CD14-positive monocyte (primary cell): ENCODE measurements at regions not wholly inside any gene's neighbourhood (a gene's known extent, or its start where the extent isn't known, plus 50 kb on each side); places are given as distances from the start of the nearest gene placed in this dataset.

Source experiments
- DNase-seq, 3 donors: peaks; one replicate each; pipeline ENCODE4 v3.0.0-alpha.2; 2011 to 2022
- H2AFZ ChIP-seq: 2 replicates; pipeline ENCODE4 v1.6.0; 2012; ENCODE audit warnings: mild to moderate bottlenecking, low read depth, low read length, inconsistent platforms; ENCODE audit not compliant: insufficient read depth, poor library complexity, severe bottlenecking
- H3K27ac ChIP-seq, 2 donors: 1 replicate in 1 of 2; 2 replicates in 1 of 2; pipeline ENCODE4 v1.5.1; 2012 to 2013; ENCODE audit warnings: low read length in 2 of 2, control low read depth in 1 of 2, inconsistent platforms in 1 of 2, low read depth in 1 of 2, mild to moderate bottlenecking in 1 of 2
- H3K27me3 ChIP-seq, 2 donors: one replicate each; pipeline versions ENCODE4 v1.6.0 to v1.6.1; 2011 to 2013; ENCODE audit warnings: low read length in 2 of 2; ENCODE audit not compliant: control insufficient read depth in 2 of 2, insufficient read depth in 2 of 2
- H3K36me3 ChIP-seq, 2 donors: replicated peaks in 1 of 2; 1 replicate in 1 of 2; 2 replicates in 1 of 2; pipeline versions ENCODE4 v1.5.1 to v1.6.1; 2012 to 2013; ENCODE audit warnings: low read length in 2 of 2, control low read depth in 1 of 2, inconsistent platforms in 1 of 2, mild to moderate bottlenecking in 1 of 2; ENCODE audit not compliant: insufficient read depth in 2 of 2, control insufficient read depth in 1 of 2
- H3K4me1 ChIP-seq, 2 donors: 1 replicate in 1 of 2; 2 replicates in 1 of 2; pipeline versions ENCODE4 v1.5.1 to v1.6.1; 2012 to 2013; ENCODE audit warnings: low read length in 2 of 2, control low read depth in 1 of 2, inconsistent platforms in 1 of 2, mild to moderate bottlenecking in 1 of 2, moderate library complexity in 1 of 2; ENCODE audit not compliant: insufficient read depth in 2 of 2, control insufficient read depth in 1 of 2
- H3K4me2 ChIP-seq: replicated peaks from 2 replicates; pipeline ENCODE3; 2012; ENCODE audit warnings: low read length, moderate library complexity, mild to moderate bottlenecking; ENCODE audit not compliant: poor library complexity, severe bottlenecking; ENCODE audit errors: extremely low read depth
- H3K4me3 ChIP-seq, 3 experiments: fragments of 200-600 bp in 1 of 3; sonication (generic) in 1 of 3; replicated peaks in 1 of 3; 1 replicate in 2 of 3; 2 replicates in 1 of 3; pipeline ENCODE4 v1.5.1; 2011 to 2013; ENCODE audit warnings: low read length in 3 of 3, mild to moderate bottlenecking in 3 of 3, control low read depth in 2 of 3, low read depth in 2 of 3, inconsistent platforms in 1 of 3, moderate library complexity in 1 of 3
- H3K79me2 ChIP-seq: 2 replicates; pipeline ENCODE4 v1.6.0; 2012; ENCODE audit warnings: mild to moderate bottlenecking, control low read depth, inconsistent platforms, low read length, moderate library complexity; ENCODE audit not compliant: insufficient read depth
- H3K9ac ChIP-seq: 2 replicates; pipeline ENCODE4 v1.6.0; 2017; ENCODE audit warnings: low read length, mild to moderate bottlenecking; ENCODE audit not compliant: insufficient read depth, poor library complexity, severe bottlenecking
- H3K9me3 ChIP-seq, 2 donors: replicated peaks in 1 of 2; 1 replicate in 1 of 2; 2 replicates in 1 of 2; pipeline versions ENCODE4 v1.5.1 to v1.6.1; 2012 to 2013; ENCODE audit warnings: low read length in 2 of 2, control low read depth in 1 of 2; ENCODE audit not compliant: control insufficient read depth in 1 of 2, insufficient read depth in 1 of 2
- H4K20me1 ChIP-seq: 2 replicates; pipeline ENCODE4 v1.6.0; 2012; ENCODE audit warnings: mild to moderate bottlenecking, low read length, control low read depth, moderate library complexity; ENCODE audit not compliant: insufficient read depth
- H3K27ac Mint-ChIP-seq, 7 donors: one replicate each; pipeline ENCODE4 v1.8.0; 2020; ENCODE audit warnings: mild to moderate bottlenecking in 7 of 7, mixed read lengths in 7 of 7, moderate library complexity in 6 of 7, inconsistent platforms in 2 of 7
- H3K27me3 Mint-ChIP-seq, 3 donors: one replicate each; pipeline ENCODE4 v1.8.0; 2021 to 2022; ENCODE audit warnings: low read depth in 3 of 3, mild to moderate bottlenecking in 3 of 3, mixed read lengths in 3 of 3, moderate library complexity in 3 of 3, inconsistent platforms in 1 of 3
- H3K36me3 Mint-ChIP-seq, 2 donors: one replicate each; pipeline ENCODE4 v1.8.0; 2020; ENCODE audit warnings: mixed read lengths in 2 of 2, inconsistent platforms in 1 of 2, mild to moderate bottlenecking in 1 of 2
- H3K4me1 Mint-ChIP-seq: one replicate; pipeline ENCODE4 v1.8.0; 2020; ENCODE audit warnings: mild to moderate bottlenecking, mixed read lengths
- H3K4me3 Mint-ChIP-seq, 2 donors: one replicate each; pipeline ENCODE4 v1.8.0; 2020; ENCODE audit warnings: mild to moderate bottlenecking in 2 of 2, mixed read lengths in 2 of 2, moderate library complexity in 1 of 2
- H3K9me3 Mint-ChIP-seq, 7 donors: one replicate each; pipeline ENCODE4 v1.8.0; 2020 to 2022; ENCODE audit warnings: mixed read lengths in 7 of 7, mild to moderate bottlenecking in 6 of 7, moderate library complexity in 6 of 7, inconsistent platforms in 2 of 7
- WGBS: methylation state at CpG from one replicate; pipeline ENCODE4 v1.1.5; 2013; ENCODE audit warnings: missing lambda C conversion rate; ENCODE audit not compliant: insufficient coverage; 5-methylcytosine and 5-hydroxymethylcytosine counted together
- intact Hi-C, 2 donors: fragments of 100-400 bp; cut with micrococcal nuclease; formaldehyde crosslinking; loops; one replicate each; pipeline versions ENCODE4 v1.15.0 to v1.15.1; 2023
- TF ChIP-seq, protein P1 (sequence below): fragments of 200-600 bp; IDR thresholded peaks from one replicate; pipeline ENCODE4 v1.8.0; 2022; ENCODE audit warnings: antibody characterized with exemption, mild to moderate bottlenecking

DNA sequence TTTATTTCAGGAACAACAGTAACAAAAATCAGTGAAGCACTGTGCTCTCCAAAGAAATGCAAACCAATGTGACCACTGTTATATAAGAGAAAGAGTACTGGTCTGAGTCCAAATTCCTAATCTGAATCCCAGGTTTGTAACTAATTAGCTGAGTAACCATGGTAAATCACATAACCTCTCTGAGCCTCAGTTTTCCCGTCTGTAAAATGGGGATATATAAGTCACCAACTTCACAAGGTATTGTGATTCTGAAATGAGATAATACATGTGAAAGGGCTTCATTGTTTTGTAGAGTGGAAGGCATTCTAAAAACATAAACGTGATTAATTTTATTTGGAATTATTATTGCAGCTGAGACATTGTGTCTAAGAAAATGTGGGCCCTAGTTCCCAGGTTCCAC, 91.3 kb upstream of the YPEL5 start:
- no peaks in the 10 kb centered on the region for H3K79me2 ChIP-seq
- Mint-ChIP-seq H3K27me3 (peaks cover 2 to 8% (median 3%) of the 10 kb centered on the region in 3 donors), H3K4me1 (no peaks in the 10 kb centered on the region), H3K27ac (no peak overlapping the region), H3K9me3 (peaks cover 0 to 3% (median 2%) of the 10 kb centered on the region in 7 donors), H3K36me3 (no peaks in the 10 kb centered on the region), H3K4me3 (no peak overlapping the region)
- WGBS, result 100% methylated on average over 1 of the region's 2 CpGs
- H3K4me1 ChIP-seq, result no peaks in the 10 kb centered on the region
- H4K20me1 ChIP-seq, result no peaks in the 10 kb centered on the region
- H3K27me3 ChIP-seq, result no peaks in the 10 kb centered on the region
- no peak overlapping the region for H2AFZ ChIP-seq
- H3K27ac ChIP-seq, result no peak overlapping the region
- no peaks in the 10 kb centered on the region for H3K9me3 ChIP-seq
- no peak overlapping the region for H3K9ac ChIP-seq
- TF ChIP-seq, protein P1, sequence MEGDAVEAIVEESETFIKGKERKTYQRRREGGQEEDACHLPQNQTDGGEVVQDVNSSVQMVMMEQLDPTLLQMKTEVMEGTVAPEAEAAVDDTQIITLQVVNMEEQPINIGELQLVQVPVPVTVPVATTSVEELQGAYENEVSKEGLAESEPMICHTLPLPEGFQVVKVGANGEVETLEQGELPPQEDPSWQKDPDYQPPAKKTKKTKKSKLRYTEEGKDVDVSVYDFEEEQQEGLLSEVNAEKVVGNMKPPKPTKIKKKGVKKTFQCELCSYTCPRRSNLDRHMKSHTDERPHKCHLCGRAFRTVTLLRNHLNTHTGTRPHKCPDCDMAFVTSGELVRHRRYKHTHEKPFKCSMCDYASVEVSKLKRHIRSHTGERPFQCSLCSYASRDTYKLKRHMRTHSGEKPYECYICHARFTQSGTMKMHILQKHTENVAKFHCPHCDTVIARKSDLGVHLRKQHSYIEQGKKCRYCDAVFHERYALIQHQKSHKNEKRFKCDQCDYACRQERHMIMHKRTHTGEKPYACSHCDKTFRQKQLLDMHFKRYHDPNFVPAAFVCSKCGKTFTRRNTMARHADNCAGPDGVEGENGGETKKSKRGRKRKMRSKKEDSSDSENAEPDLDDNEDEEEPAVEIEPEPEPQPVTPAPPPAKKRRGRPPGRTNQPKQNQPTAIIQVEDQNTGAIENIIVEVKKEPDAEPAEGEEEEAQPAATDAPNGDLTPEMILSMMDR, result no peak
- H3K36me3 ChIP-seq, result no peaks in the 10 kb centered on the region
- intact Hi-C loops, result no loop called here
- no peak for DNase-seq
- H3K4me2 ChIP-seq, result no peak overlapping the region
- H3K4me3 ChIP-seq, result no peak overlapping the region

DNA sequence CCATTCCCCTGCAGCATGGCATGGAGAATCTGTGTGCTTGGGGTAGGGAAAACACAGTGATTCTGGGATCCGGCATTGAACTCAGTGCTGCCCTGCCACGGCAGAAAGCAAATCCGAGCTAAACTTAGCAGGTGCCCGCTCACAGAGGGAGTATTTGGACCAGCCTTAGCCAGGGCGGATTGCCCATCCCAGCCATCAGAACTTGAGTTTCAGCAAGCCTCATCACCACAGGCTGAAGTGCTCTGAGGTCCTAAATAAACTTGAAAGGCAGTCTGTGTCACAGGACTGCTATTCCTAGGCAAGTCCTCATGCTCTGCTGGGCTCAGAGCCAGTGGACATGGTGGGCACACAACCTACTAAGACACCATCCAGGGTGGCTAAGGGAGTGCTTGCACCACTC, 86.2 kb upstream of the YPEL5 start:
- Histone ChIP-seq H3K27me3 (peaks cover 0 to 2% of the 10 kb centered on the region in 2 donors), H3K4me2 (no peak overlapping the region), H3K27ac (no peak overlapping the region), H3K9ac (no peak overlapping the region), H3K36me3 (no peaks in the 10 kb centered on the region), H2AFZ (no peak overlapping the region), H3K4me3 (no peak overlapping the region), H3K79me2 (no peaks in the 10 kb centered on the region), H3K9me3 (peaks cover 0 to 6% of the 10 kb centered on the region in 2 donors), H4K20me1 (no peaks in the 10 kb centered on the region), H3K4me1 (no peaks in the 10 kb centered on the region)
- intact Hi-C loops, result no loop called here
- Mint-ChIP-seq H3K9me3 (peaks cover 0 to 21% (median 5%) of the 10 kb centered on the region in 7 donors), H3K27ac (no peak overlapping the region), H3K27me3 (peaks cover 2 to 4% (median 3%) of the 10 kb centered on the region in 3 donors), H3K4me1 (no peaks in the 10 kb centered on the region), H3K36me3 (no peaks in the 10 kb centered on the region), H3K4me3 (no peak overlapping the region)
- DNase-seq, result no peak
- TF ChIP-seq, protein P1, result no peak
- 81% methylated on average over 5 of the region's 5 CpGs for WGBS
